Heart right ventricle (tissue), 16 donors: ENCODE measurements at regions not wholly inside any gene's neighbourhood (a gene's known extent, or its start where the extent isn't known, plus 50 kb on each side); places are given as distances from the start of the nearest gene placed in this dataset.
A peak's percentile ranks its signal among the peaks of the same experiment; 100 is the strongest.
"Not testable (repeated sequence)": the region's sequence is repeated elsewhere in the genome, so short reads cannot be mapped to it uniquely, and the experiment has no call there.

Experiments
- ATAC-seq, 8 donors: fragments of 200-7000 bp; cut with Tn5 transposase; one replicate each; pipeline ENCODE4 v1.9.1; 2020; ENCODE audit warnings: mild to moderate bottlenecking in 8 of 8, moderate library complexity in 8 of 8, moderate number of reproducible peaks in 1 of 8
- DNase-seq, 2 donors: peaks; one replicate each; pipeline ENCODE4 v3.0.0-alpha.2; 2020
- H3K27ac ChIP-seq, 10 donors: fragments of 200-600 bp; sonication (generic) in 2 of 10; one replicate each; pipeline versions ENCODE4 v1.5.0 to v1.8.0; 2020 to 2022; ENCODE audit warnings: mild to moderate bottlenecking in 3 of 10
- H3K27me3 ChIP-seq, 7 donors: fragments of 200-600 bp; one replicate each; pipeline ENCODE4 v1.8.0; 2021 to 2022; ENCODE audit warnings: mild to moderate bottlenecking in 2 of 7
- H3K36me3 ChIP-seq, 9 donors: fragments of 200-600 bp; sonication (generic) in 1 of 9; one replicate each; pipeline versions ENCODE4 v1.5.0 to v1.8.0; 2020 to 2022; ENCODE audit warnings: mild to moderate bottlenecking in 2 of 9
- H3K4me1 ChIP-seq, 9 donors: fragments of 200-600 bp; sonication (generic) in 1 of 9; one replicate each; pipeline versions ENCODE4 v1.5.0 to v1.8.0; 2020 to 2022; ENCODE audit warnings: mild to moderate bottlenecking in 4 of 9
- H3K4me3 ChIP-seq, 10 donors: fragments of 200-600 bp; sonication (generic) in 2 of 10; one replicate each; pipeline versions ENCODE4 v1.5.0 to v1.8.0; 2020 to 2022; ENCODE audit warnings: mild to moderate bottlenecking in 7 of 10, moderate library complexity in 2 of 10
- H3K9me3 ChIP-seq, 11 donors: fragments of 200-600 bp in 10 of 11; sonication (generic) in 2 of 11; one replicate each; pipeline versions ENCODE4 v1.5.0 to v1.8.0; 2013 to 2022; ENCODE audit warnings: mild to moderate bottlenecking in 2 of 11, control low read depth in 1 of 11, moderate library complexity in 1 of 11
- CTCF ChIP-seq, 9 donors: fragments of 200-600 bp; sonication (generic) in 2 of 9; IDR thresholded peaks; one replicate each; pipeline versions ENCODE4 v1.5.0 to v1.8.0; 2021 to 2022; ENCODE audit warnings: antibody characterized with exemption in 9 of 9, mild to moderate bottlenecking in 5 of 9, moderate library complexity in 1 of 9
- WGBS, 2 donors: extraction: QIAGEN DNeasy Blood & Tissue Kit; methylation state at CpG; one replicate each; pipeline ENCODE4 v1.1.7; 2013; ENCODE audit warnings: inconsistent platforms in 1 of 2; 5-methylcytosine and 5-hydroxymethylcytosine counted together
- intact Hi-C, 10 donors: fragments of 100-400 bp; cut with DNase I; formaldehyde crosslinking; loops; one replicate each; pipeline versions ENCODE4 v1.11.1 to v1.14.2; 2022
- donor health status: Arrhythmogenic right ventricular cardiomyopathy.
- donor health status: ischemic (EF 13 %, LVEDD 7.1; RV severe dilation, severe dysfunction).
- donor health status: healthy with polysubstance abuse.
- donor health status: DM: no; HTN: yes; CAD: no.
- donor health status: DM: no; HTN: no; CAD: no.
- donor health status: ischemic (EF 25% LVEDD 6.9; RV normal size, moderate dysfunction).
- donor health status: ischemic (EF 25% LVEDD 5.7; RV mildly dilated, moderate dysfunction).
- donor health status: healthy.
- donor health status: DM: yes; HTN: yes; CAD: no.
- donor health status: Ischemic cardiomyopathy.
- donor health status: ischemic (EF 35%, LVEDD 5.7; RV mildly dilated, moderate dysfunction).
- donor health status: nonischemic (EF 11% LVEDD 7.7; RV severe dilation, severe dysfunction).
- donor health status: DM: yes; HTN: yes; CAD: no.
- donor health status: PGD.
- donor health status: ischemic (EF 29% LVEDD 5.4; RV normal size, mild dysfunction).
- donor health status: nonischemic (EF 23%, LVEDD 6.1; RV moderate dilation, normal function).

GRCh38 chr6:145092554-145092953, 642.8 kb downstream of the EPM2A start:
- ATAC-seq = no peak
- intact Hi-C loops = no loop called here
- 69 to 85% methylated on average over 4 of the region's 4 CpGs for WGBS, 2 donors

GRCh38 chr6:145093226-145093625, 642.1 kb downstream of the EPM2A start:
- intact Hi-C loops = no loop called here
- Histone ChIP-seq H3K9me3 (peaks cover 0 to 19% (median 6%) of the 10 kb centered on the region in 11 donors), H3K27ac (no peak overlapping the region), H3K36me3 (no peaks in the 10 kb centered on the region), H3K4me3 (no peak overlapping the region), H3K4me1 (no peaks in the 10 kb centered on the region), H3K27me3 (no peaks in the 10 kb centered on the region)
- WGBS, 2 donors = 92 to 98% methylated on average over 2 of the region's 2 CpGs
- ATAC-seq = no peak
- no peak for TF ChIP-seq CTCF (IDR thresholded peaks at IDR 0.05)
- no peak for DNase-seq

More at GRCh38 chr6:145092554-145092953, 642.8 kb downstream of the EPM2A start:
- Histone ChIP-seq H3K27me3 (no peaks in the 10 kb centered on the region), H3K27ac (no peak overlapping the region), H3K9me3 (peaks cover 0 to 12% (median 3%) of the 10 kb centered on the region in 11 donors), H3K36me3 (no peaks in the 10 kb centered on the region), H3K4me1 (no peaks in the 10 kb centered on the region), H3K4me3 (no peak overlapping the region)
- no peak for DNase-seq
- no peak for TF ChIP-seq CTCF (IDR thresholded peaks at IDR 0.05)

GRCh38 chr6:145096846-145097245, 638.5 kb downstream of the EPM2A start:
- 58 to 66% methylated on average over 1 of the region's 1 CpG for WGBS, 2 donors
- DNase-seq = no peak
- no peak overlapping the region for H3K4me3 ChIP-seq
- no peaks in the 10 kb centered on the region for H3K36me3 ChIP-seq
- ATAC-seq = peak in 6 of 8 donors; percentile 35 to 75 (median 58)
- H3K9me3 ChIP-seq = peaks cover 0 to 33% (median 9%) of the 10 kb centered on the region in 11 donors
- no peak for TF ChIP-seq CTCF (IDR thresholded peaks at IDR 0.05)
- no peaks in the 10 kb centered on the region for H3K4me1 ChIP-seq
- peak overlapping the region in 1 of 10 donors; percentile 39 for H3K27ac ChIP-seq
- no peaks in the 10 kb centered on the region for H3K27me3 ChIP-seq
- intact Hi-C loops = loop anchor here in 1 of 10 donors (5.0 kb wide), 1 partner anchor 1750 kb away; no protein-coding TSS in a partner anchor

- not testable (repeated sequence) for ATAC-seq
- 75 to 85% methylated on average over 6 of the region's 6 CpGs for WGBS, 2 donors
Observed at GRCh38 chr6:145098127-145098526, 637.2 kb downstream of the EPM2A start.

GRCh38 chr6:145099713-145100112, 635.6 kb downstream of the EPM2A start:
- Histone ChIP-seq H3K36me3 (no peaks in the 10 kb centered on the region), H3K4me1 (no peaks in the 10 kb centered on the region), H3K27ac (no peak overlapping the region), H3K9me3 (peaks cover 0 to 33% (median 9%) of the 10 kb centered on the region in 11 donors), H3K4me3 (no peak overlapping the region), H3K27me3 (no peaks in the 10 kb centered on the region)
- TF ChIP-seq CTCF (IDR thresholded peaks at IDR 0.05) = no peak
- 89 to 97% methylated on average over 1 of the region's 1 CpG for WGBS, 2 donors
- ATAC-seq (no peak), DNase-seq (no peak)
- intact Hi-C loops = loop anchor here in 1 of 10 donors (5.0 kb wide), 1 partner anchor 1752 kb away; no protein-coding TSS in a partner anchor

More at GRCh38 chr6:145098127-145098526, 637.2 kb downstream of the EPM2A start:
- H3K36me3 ChIP-seq, H3K27ac ChIP-seq, H3K4me3 ChIP-seq, H3K4me1 ChIP-seq, DNase-seq, H3K27me3 ChIP-seq: not testable (repeated sequence)
- peaks cover 0 to 33% (median 9%) of the 10 kb centered on the region in 11 donors for H3K9me3 ChIP-seq
- intact Hi-C loops = loop anchor here in 1 of 10 donors (5.0 kb wide), 1 partner anchor 1751 kb away; no protein-coding TSS in a partner anchor
